SK-N-SH treated with all-trans-retinoic acid at 6 μM for 48 hours (cell line): ENCODE measurements at regions not wholly inside any gene's neighbourhood (a gene's known extent, or its start where the extent isn't known, plus 50 kb on each side); places are given as distances from the start of the nearest gene placed in this dataset.

Experiments
- ARNTL ChIP-seq: fragments of 450-650 bp; formaldehyde crosslinking; IDR thresholded peaks from 2 replicates; pipeline ENCODE4 v1.5.0; 2020; ENCODE audit warnings: low read depth, mild to moderate bottlenecking, moderate library complexity, borderline replicate concordance
- BACH2 ChIP-seq: fragments of 250-450 bp; sonication (Bioruptor Pico); IDR thresholded peaks from 2 replicates; pipeline ENCODE4 v1.9.0; 2021; ENCODE audit warnings: mild to moderate bottlenecking, borderline replicate concordance
- ESRRG ChIP-seq: fragments of 250-450 bp; sonication (Bioruptor Pico); IDR thresholded peaks from 2 replicates; pipeline ENCODE4 v1.6.1; 2021; ENCODE audit warnings: mild to moderate bottlenecking
- ISL1 ChIP-seq: fragments of 250-450 bp; sonication (Bioruptor Pico); IDR thresholded peaks from 2 replicates; pipeline ENCODE4 v2.1.2; 2022; ENCODE audit warnings: mild to moderate bottlenecking, moderate library complexity
- ZFP3 ChIP-seq: fragments of 250-450 bp; sonication (Bioruptor Pico); IDR thresholded peaks from 2 replicates; pipeline ENCODE4 v1.5.0; 2020; ENCODE audit warnings: mild to moderate bottlenecking, moderate library complexity

GRCh38 chr11:42243385-42243784, 783.9 kb upstream of the LRRC4C start:
- TF ChIP-seq ZFP3 (CRISPR knock-in tag) (no peak), ARNTL (CRISPR knock-in tag) (no peak), ISL1 (CRISPR knock-in tag) (no peak), BACH2 (CRISPR knock-in tag) (no peak), ESRRG (CRISPR knock-in tag) (no peak)
